GM12865 (cell line): ENCODE measurements at regions not wholly inside any gene's neighbourhood (a gene's known extent, or its start where the extent isn't known, plus 50 kb on each side); places are given as distances from the start of the nearest gene placed in this dataset.
A peak's percentile ranks its signal among the peaks of the same experiment; 100 is the strongest.

Experiments
- DNase-seq: peaks from one replicate; pipeline ENCODE4 v3.0.0; 2010; ENCODE audit warnings: low read depth
- H3K4me3 ChIP-seq: 2 replicates; pipeline ENCODE4 v1.5.1; 2011; ENCODE audit warnings: mild to moderate bottlenecking, low read depth, low read length, control low read depth
- CTCF ChIP-seq: IDR thresholded peaks from 2 replicates; pipeline ENCODE4 v1.5.1; 2011; ENCODE audit warnings: low read length, control low read depth, low read depth, inconsistent platforms; ENCODE audit not compliant: insufficient read depth; ENCODE audit errors: missing control alignments

- no peak for DNase-seq
- TF ChIP-seq CTCF = no peak
- no peak overlapping the region for H3K4me3 ChIP-seq
These were observed 63.9 kb upstream of the PICALM start for GRCh38 chr11:86132667-86133249.

- no peak for DNase-seq
- no peak overlapping the region for H3K4me3 ChIP-seq
- TF ChIP-seq CTCF = no peak
These were observed 61.1 kb upstream of the PICALM start for GRCh38 chr11:86129740-86130540.

GRCh38 chr11:86128914-86129313, 60.0 kb upstream of the PICALM start:
- no peak for TF ChIP-seq CTCF
- DNase-seq = no peak
- no peak overlapping the region for H3K4me3 ChIP-seq

GRCh38 chr11:86126862-86127261, 58.0 kb upstream of the PICALM start:
- TF ChIP-seq CTCF = no peak
- no peak for DNase-seq
- no peak overlapping the region for H3K4me3 ChIP-seq

- TF ChIP-seq CTCF = no peak
- DNase-seq = peak; percentile 58
- H3K4me3 ChIP-seq = no peak overlapping the region
These were observed 55.7 kb upstream of the PICALM start for GRCh38 chr11:86124251-86125233.

GRCh38 chr11:86122773-86123172, 53.9 kb upstream of the PICALM start:
- no peak for TF ChIP-seq CTCF
- no peak overlapping the region for H3K4me3 ChIP-seq
- DNase-seq = no peak
